Activated B cell treated with CpG ODN at 0.5 μM for 24 hours (primary cell): ENCODE measurements at regions not wholly inside any gene's neighbourhood (a gene's known extent, or its start where the extent isn't known, plus 50 kb on each side); places are given as distances from the start of the nearest gene placed in this dataset.

Source experiments
- ATAC-seq: fragments of 200-7000 bp; cut with Tn5 transposase; one replicate; pipeline ENCODE4 v1.10.0; 2021; ENCODE audit warnings: low read depth, mild to moderate bottlenecking, moderate library complexity
- CTCF ChIA-PET: fragments of 350-600 bp; sonication (Branson Sonifier 250); formaldehyde crosslinking; loops from one replicate; lab custom pipeline; 2021; ENCODE audit warnings: antibody characterized with exemption; lab: Charles Lee
- POLR2A ChIA-PET: fragments of 350-600 bp; sonication (Branson Sonifier 250); formaldehyde crosslinking; loops from one replicate; lab custom pipeline; 2021; ENCODE audit warnings: antibody characterized with exemption; lab: Charles Lee
- DNase-seq: peaks from one replicate; pipeline ENCODE4 v3.0.0; 2022
- H3K27ac Mint-ChIP-seq: one replicate; pipeline ENCODE4 v1.8.0; 2020; ENCODE audit warnings: mixed read lengths
- H3K27me3 Mint-ChIP-seq: one replicate; pipeline ENCODE4 v1.8.0; 2021; ENCODE audit warnings: mixed read lengths
- H3K36me3 Mint-ChIP-seq: one replicate; pipeline ENCODE4 v1.8.0; 2021; ENCODE audit warnings: low read depth, mixed read lengths
- H3K4me1 Mint-ChIP-seq: one replicate; pipeline ENCODE4 v1.8.0; 2021; ENCODE audit warnings: mixed read lengths
- H3K4me3 Mint-ChIP-seq: one replicate; pipeline ENCODE4 v1.8.0; 2020; ENCODE audit warnings: mild to moderate bottlenecking, mixed read lengths
- H3K9me3 Mint-ChIP-seq: one replicate; pipeline ENCODE4 v1.8.0; 2020; ENCODE audit warnings: mixed read lengths
- CTCF ChIP-seq: fragments of 200-600 bp; IDR thresholded peaks from one replicate; pipeline ENCODE4 v1.8.0; 2022; ENCODE audit warnings: antibody characterized with exemption, mild to moderate bottlenecking
- intact Hi-C: fragments of 100-400 bp; cut with micrococcal nuclease; formaldehyde crosslinking; loops from one replicate; pipeline ENCODE4 v1.15.1; 2024

GRCh38 chr4:180999217-180999616 is 1244.0 kb upstream of the TENM3 start:
- Mint-ChIP-seq H3K36me3 (no peaks in the 10 kb centered on the region), H3K4me3 (no peak overlapping the region), H3K27ac (no peak overlapping the region), H3K27me3 (no peaks in the 10 kb centered on the region), H3K4me1 (no peaks in the 10 kb centered on the region), H3K9me3 (no peaks in the 10 kb centered on the region)
- ATAC-seq = no peak
- intact Hi-C loops = no loop called here
- DNase-seq = no peak
- TF ChIP-seq CTCF = no peak
- CTCF ChIA-PET = no interaction called here
- POLR2A ChIA-PET = no interaction called here

GRCh38 chr4:181004056-181004455 is 1239.1 kb upstream of the TENM3 start:
- H3K36me3 Mint-ChIP-seq = no peaks in the 10 kb centered on the region
- no peak overlapping the region for H3K4me3 Mint-ChIP-seq
- H3K9me3 Mint-ChIP-seq = peaks cover 9% of the 10 kb centered on the region
- ChIA-PET POLR2A (no interaction called here), CTCF (no interaction called here)
- no peaks in the 10 kb centered on the region for H3K4me1 Mint-ChIP-seq
- DNase-seq (no peak), ATAC-seq (no peak)
- intact Hi-C loops = no loop called here
- no peak for TF ChIP-seq CTCF
- no peak overlapping the region for H3K27ac Mint-ChIP-seq
- H3K27me3 Mint-ChIP-seq = no peaks in the 10 kb centered on the region

- no peaks in the 10 kb centered on the region for H3K4me1 Mint-ChIP-seq
- no peak for TF ChIP-seq CTCF
- peaks cover 9% of the 10 kb centered on the region for H3K9me3 Mint-ChIP-seq
- ATAC-seq = no peak
- intact Hi-C loops = no loop called here
- ChIA-PET POLR2A (no interaction called here), CTCF (no interaction called here)
- no peaks in the 10 kb centered on the region for H3K27me3 Mint-ChIP-seq
- no peak overlapping the region for H3K4me3 Mint-ChIP-seq
- H3K27ac Mint-ChIP-seq = no peak overlapping the region
- no peaks in the 10 kb centered on the region for H3K36me3 Mint-ChIP-seq
- DNase-seq = no peak
Observed at GRCh38 chr4:181006499-181007260, 1236.5 kb upstream of the TENM3 start.

- Mint-ChIP-seq H3K4me1 (no peaks in the 10 kb centered on the region), H3K27me3 (no peaks in the 10 kb centered on the region), H3K36me3 (no peaks in the 10 kb centered on the region), H3K4me3 (no peak overlapping the region), H3K27ac (no peak overlapping the region), H3K9me3 (peaks cover 9% of the 10 kb centered on the region)
- CTCF ChIA-PET = no interaction called here
- no peak for ATAC-seq
- intact Hi-C loops = no loop called here
- POLR2A ChIA-PET = no interaction called here
- no peak for TF ChIP-seq CTCF
- no peak for DNase-seq
Observed at GRCh38 chr4:181007751-181008150, 1235.5 kb upstream of the TENM3 start.

GRCh38 chr4:181008164-181008563 is 1235.0 kb upstream of the TENM3 start:
- ChIA-PET CTCF (no interaction called here), POLR2A (no interaction called here)
- H3K4me3 Mint-ChIP-seq = no peak overlapping the region
- DNase-seq (no peak), ATAC-seq (no peak)
- H3K27me3 Mint-ChIP-seq = no peaks in the 10 kb centered on the region
- H3K9me3 Mint-ChIP-seq = peaks cover 9% of the 10 kb centered on the region
- TF ChIP-seq CTCF = no peak
- no peaks in the 10 kb centered on the region for H3K36me3 Mint-ChIP-seq
- intact Hi-C loops = no loop called here
- no peak overlapping the region for H3K27ac Mint-ChIP-seq
- no peaks in the 10 kb centered on the region for H3K4me1 Mint-ChIP-seq
